Erythroblast (primary cell): ENCODE measurements at regions not wholly inside any gene's neighbourhood (a gene's known extent, or its start where the extent isn't known, plus 50 kb on each side); places are given as distances from the start of the nearest gene placed in this dataset.
A peak's percentile ranks its signal among the peaks of the same experiment; 100 is the strongest.

Experiments
- DNase-seq, 2 experiments: peaks; one replicate each; lab custom pipeline; 2025; lab: John Stamatoyannopoulos, UW
- GATA1 ChIP-seq: IDR thresholded peaks from 2 replicates; pipeline ENCODE4 v1.6.1; 2011; ENCODE audit warnings: low read depth, mild to moderate bottlenecking, control low read depth, low read length, moderate library complexity
- POLR2A ChIP-seq: IDR thresholded peaks from 2 replicates; pipeline ENCODE4 v1.6.1; 2011; ENCODE audit warnings: mild to moderate bottlenecking, low read length

DNA sequence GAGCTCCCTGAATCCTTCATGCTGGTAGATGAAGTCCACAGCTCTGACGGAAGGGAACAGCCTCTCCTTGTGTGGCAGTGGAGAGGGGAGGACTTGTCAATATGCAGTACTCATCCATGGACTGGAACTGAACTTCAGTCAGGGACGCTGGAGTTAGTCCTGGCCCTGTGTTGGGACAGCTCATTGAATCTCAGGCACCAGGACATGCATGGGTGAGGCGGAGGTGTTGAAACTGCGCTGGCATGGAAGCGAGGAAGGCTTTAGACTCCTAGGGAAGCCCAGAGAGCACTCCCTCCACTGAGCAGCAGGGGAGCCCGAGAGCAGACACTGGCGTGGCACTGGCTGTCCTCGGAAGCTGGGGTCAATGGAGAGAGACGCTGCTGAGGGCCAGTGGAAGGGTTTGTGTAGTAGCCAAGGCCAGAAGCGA is 161.3 kb upstream of the GGTLC1 start:
- peak in 1 of 2 experiments; percentile 9 for DNase-seq

DNA sequence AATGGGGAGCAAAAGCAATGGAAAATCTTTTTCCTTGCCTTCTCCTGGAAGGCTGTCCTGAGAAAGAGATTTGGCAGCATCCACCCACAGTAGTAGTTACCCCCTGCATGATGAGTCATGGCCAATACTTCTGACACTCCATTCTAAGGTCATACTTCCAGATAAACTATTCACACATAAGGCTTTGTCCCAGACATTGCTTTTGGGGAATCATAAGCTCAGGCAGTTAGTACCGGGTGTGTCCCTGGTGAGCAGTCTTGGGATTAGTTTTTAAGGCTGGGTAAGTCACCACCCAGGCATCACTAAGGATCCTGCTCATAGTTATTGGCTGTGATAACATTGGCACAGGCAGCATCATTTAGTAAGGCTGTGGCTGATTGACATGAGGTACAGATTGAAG is 160.6 kb upstream of the GGTLC1 start:
- no peak for DNase-seq
- no peak for TF ChIP-seq GATA1
- no peak for TF ChIP-seq POLR2A

More for the DNA sequence above, 161.3 kb upstream of the GGTLC1 start:
- TF ChIP-seq GATA1 (no peak), POLR2A (no peak)

DNA sequence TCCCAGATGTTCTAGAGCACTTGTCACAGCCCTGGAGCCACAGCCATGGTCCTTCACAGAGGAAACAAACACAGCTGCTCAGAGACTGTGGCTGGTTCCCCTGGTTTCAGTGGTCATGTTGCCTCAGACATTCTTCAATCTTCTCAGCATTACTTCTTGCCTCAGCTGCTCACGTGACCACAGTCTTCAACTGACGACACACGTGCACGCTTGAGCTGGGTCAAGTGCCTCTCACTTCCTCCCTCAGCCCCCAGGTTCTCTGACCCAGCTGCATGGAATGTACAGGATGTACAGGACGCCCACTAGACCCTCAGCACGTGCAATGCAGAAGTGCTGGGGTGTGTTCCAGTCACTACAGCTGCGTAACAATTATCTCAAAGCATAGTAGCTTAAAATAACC is 159.8 kb upstream of the GGTLC1 start:
- TF ChIP-seq POLR2A, result no peak
- TF ChIP-seq GATA1, result no peak
- DNase-seq, result no peak

DNA sequence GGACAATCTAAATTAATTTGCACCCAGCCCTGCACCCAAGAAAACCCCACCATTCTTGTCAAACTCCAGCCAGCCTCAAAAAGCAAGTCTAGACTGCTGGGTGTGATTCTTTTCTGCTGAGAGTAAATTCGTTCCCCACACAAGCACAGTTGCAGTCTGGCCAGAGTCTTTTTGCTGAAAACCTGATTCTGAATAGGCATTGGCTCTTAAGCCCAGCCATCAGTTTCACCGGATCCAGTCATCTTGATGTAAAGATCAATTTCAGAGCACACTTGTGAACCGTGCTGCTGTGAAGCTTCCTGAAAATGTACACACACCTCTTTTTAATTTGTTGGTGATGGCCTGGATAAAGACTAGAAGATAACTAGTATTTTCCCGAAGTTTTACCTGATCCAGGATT is 159.4 kb upstream of the GGTLC1 start:
- no peak for DNase-seq

DNA sequence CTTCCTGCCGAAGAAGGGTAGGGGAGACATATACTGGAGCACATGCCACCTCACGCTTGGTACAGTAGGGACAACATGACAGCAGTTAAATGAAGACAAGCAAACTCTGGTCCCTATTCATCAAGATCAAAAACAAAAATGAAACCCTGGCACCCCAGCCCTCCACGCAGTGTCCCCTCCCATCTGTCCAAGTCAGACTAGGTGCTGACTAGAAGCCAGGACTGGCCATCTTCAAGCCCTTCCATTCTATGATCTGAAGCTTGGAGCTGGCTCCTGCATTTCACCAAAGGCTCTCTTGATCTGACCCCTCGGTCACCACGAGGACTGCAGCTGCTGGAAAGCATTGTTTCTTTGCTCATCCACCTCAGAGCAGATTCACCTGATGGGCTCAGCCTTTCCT is 158.9 kb upstream of the GGTLC1 start:
- no peak for TF ChIP-seq POLR2A
- no peak for TF ChIP-seq GATA1
- no peak for DNase-seq

More for the DNA sequence above, 159.4 kb upstream of the GGTLC1 start:
- no peak for TF ChIP-seq POLR2A
- TF ChIP-seq GATA1, result no peak

DNA sequence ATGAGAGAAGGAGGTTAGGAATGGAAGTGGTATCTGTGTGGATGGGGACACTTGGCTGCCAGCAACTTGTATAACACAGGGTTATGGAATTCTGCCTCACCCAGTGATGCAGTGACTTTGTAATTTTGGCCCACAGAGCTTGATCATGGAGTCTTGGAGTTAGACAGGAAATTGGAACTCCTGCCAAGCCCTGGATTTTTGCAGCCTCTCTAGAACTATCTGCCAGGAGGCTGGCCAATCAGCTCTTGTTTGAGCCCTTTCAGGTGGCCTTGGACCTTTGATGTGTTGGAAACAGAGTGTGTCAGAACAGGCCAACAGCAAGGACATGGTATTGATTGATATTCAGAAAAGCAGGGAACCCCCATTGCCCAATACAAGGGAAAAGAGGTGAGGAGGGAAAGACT is 157.7 kb upstream of the GGTLC1 start:
- TF ChIP-seq POLR2A (no peak), GATA1 (no peak)
- no peak for DNase-seq

DNA sequence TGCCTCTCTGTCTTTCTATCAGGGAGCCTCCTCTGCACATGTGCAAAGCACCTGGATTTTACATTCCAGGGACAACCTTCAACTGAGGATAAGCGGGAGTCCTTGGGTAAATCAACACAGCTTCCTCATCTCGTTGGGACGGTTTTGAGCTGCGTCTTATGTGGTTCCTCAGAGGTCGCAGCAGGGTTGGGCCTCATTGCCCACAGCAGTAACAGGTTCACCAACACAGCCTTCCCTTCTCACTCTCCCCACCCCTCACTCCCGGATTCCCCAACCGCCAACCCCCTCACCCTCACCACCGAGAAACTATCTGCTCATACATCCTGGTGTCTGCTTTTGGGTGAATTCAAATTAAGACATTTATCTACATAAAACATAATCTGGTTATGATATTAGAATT is 155.8 kb upstream of the GGTLC1 start:
- DNase-seq, result no peak
- no peak for TF ChIP-seq POLR2A
- no peak for TF ChIP-seq GATA1

DNA sequence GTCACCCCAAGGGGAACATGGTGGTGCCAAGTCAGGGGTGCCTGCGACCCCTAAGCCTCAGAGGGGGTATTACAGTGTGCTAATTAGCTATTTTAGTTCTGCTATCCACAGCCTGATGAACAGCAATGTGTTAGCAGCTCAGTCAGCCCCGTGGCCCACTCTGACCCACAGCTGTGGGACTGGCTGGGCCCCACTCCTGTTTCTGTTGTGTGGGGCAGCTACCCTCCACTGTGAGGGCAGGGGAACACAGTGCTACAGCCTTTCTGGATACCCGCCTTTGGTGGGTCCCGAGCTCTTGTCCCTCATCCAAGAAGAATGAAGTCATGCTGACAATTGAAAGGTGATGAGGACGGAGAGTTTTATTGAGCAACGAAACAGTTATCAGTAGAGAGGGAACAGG is 152.5 kb upstream of the GGTLC1 start:
- no peak for TF ChIP-seq POLR2A
- no peak for TF ChIP-seq GATA1
- DNase-seq, result no peak

DNA sequence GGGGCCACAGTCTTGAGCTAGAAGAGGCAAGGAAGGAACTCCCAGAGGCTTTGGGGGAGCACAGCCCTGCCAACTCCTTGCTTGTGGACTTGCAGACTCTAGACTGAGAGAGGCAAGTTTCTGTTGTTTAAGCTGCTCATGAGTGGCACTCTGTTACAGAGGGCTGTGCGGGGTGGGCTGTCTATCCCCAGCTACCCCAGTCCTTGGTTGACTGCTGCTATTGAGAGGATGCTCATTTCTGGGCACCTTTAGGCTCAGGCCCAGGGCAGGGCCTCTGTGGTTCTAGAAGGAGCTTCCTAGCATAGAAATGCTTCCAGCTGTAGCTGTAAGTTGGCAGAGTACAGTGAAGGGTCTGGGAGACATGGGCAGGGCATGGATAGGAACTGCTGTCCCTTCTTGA is 151.3 kb upstream of the GGTLC1 start:
- TF ChIP-seq POLR2A (no peak), GATA1 (no peak)
- DNase-seq, result no peak

DNA sequence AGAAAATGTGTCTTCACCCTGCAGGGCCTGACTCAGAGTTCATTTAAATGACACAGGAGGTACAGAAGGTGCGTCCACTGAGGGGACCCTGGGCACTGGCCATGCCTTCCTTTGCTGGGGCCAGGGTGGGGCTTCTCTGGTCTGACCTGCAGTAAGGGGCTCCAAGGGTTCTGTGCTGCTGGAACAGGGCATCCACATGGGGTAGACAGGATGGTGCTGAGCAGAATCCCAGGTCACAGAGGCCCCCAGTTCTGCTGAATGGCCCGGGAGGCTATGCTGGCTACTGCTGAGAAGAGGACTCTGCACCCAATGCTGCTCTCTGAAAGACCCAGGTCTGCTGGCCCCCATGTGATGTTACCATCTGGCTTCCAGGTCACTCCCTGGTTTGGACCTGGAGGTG is 150.4 kb upstream of the GGTLC1 start:
- TF ChIP-seq GATA1, result no peak
- TF ChIP-seq POLR2A, result no peak
- DNase-seq, result no peak

DNA sequence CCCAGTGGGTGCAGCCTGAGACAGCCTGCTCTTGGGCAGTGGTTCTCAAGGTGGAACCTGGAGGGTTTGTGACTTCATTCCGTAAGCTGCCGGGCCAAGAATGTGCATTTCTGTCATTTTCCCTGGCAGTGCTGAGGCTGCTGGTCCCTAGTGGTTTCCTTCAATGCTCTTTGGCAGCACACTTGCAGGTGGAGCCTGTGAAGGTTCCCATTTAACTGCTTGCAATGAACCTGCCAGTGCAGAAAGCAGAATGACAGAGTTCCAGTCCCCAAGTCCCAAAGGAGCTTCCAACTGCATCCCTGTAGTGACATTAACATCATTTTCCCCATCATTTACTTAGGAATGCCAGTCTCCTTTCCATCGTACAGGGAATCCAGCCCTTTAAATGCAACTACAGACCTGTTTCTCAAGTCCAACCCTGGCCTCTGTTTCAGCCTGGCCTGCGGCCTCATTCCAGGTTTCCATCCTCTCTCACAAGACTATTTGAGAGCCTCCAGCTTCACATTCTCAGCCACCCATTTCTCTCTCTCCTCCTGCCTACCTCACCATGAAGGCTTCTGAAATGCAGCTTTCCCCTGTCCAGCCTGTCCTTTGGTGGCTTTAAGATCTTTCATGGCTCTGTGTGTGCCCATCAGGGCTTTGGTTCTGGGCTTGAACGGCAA is 149.7 kb upstream of the GGTLC1 start:
- DNase-seq, result no peak
- no peak for TF ChIP-seq POLR2A
- no peak for TF ChIP-seq GATA1

DNA sequence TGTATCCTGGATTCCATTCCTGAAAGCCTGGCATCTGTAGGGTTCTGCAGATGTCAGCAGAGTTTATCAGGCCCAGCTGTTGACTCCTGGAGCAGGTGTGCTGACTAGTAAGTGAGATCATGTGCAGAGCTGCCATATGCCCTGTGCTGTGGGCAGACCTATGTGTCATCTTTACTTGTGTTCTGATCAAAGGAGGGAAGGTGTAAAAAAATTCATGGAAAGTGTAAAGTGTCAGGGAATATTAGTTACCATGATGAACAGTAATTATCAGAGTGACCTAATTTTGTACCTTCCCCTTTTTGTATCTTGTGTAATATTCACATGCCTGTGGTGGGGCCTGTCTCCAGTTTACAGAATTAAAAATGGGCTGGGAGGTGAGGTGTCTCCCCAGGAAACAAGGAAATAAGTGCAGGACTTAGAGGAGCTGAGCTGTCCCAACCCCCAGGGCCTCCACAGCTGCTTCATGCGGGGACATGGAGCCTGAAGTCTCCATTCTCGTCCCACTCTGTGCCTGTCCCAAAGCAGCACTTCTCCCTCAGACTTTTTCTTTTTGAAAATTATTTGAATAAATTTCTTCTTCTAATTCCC is 148.2 kb upstream of the GGTLC1 start:
- DNase-seq, result no peak

DNA sequence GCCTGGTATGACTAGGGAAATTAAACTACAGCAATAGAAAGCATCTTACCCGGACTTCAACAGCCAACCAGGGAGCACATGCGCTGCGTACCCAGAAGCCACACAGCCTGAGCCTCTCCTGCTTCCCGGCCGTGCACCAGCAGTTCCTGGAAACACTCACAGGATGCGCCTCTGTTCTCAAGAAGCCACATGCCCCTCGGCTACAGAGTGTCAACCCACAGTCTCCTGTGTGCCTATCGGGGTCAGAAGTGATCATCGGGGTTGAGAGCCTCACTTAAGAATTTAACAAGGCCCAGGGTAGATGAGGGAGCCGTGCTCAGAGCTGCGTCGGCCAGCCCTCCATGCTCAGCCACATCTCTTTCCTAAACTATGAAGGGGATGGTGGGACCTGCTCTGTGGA is 147.2 kb upstream of the GGTLC1 start:
- no peak for TF ChIP-seq GATA1
- no peak for TF ChIP-seq POLR2A
- DNase-seq, result no peak

More for the DNA sequence above, 148.2 kb upstream of the GGTLC1 start:
- TF ChIP-seq POLR2A (no peak), GATA1 (no peak)

DNA sequence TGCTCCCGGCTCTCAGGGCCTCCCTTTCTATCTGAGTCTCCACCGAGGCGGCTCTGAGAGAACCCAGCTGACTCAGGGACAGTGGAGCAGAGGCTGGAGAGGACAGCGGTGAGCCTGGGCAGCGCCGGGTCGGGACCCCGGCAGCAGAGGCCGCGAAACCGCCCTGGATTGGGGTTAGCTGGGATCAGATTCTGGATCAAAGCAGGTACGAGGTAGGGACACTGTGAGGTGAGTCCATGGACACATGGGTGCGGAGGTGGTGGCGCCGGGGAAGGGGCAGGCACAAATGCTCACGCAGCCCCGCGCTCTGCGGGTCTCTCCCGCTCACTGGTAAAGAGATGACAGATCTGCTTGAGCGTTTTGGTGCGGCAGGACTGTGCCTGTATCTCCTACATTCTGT is 146.4 kb upstream of the GGTLC1 start:
- TF ChIP-seq POLR2A (no peak), GATA1 (no peak)
- DNase-seq, result no peak

DNA sequence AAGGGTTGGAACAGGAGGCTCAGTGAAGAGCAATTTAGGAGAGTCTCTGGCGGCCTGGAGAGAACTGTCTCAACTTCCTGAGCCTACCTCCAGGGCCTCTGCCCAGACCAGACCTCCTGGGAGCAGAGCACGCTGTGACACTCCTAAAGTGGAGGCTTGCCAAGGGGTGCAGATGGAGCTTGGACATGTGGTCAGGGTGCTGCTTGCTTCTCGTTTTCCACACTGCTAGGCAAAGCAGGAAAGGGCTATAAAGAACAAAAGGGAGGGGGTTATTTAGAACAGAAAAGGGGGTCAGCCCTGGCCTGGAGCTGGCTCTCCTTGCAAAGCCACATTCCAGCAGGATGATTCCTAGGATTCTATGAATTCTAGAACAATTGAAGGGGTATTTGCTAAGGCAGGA is 145.7 kb upstream of the GGTLC1 start:
- no peak for TF ChIP-seq POLR2A
- TF ChIP-seq GATA1, result no peak
- no peak for DNase-seq

DNA sequence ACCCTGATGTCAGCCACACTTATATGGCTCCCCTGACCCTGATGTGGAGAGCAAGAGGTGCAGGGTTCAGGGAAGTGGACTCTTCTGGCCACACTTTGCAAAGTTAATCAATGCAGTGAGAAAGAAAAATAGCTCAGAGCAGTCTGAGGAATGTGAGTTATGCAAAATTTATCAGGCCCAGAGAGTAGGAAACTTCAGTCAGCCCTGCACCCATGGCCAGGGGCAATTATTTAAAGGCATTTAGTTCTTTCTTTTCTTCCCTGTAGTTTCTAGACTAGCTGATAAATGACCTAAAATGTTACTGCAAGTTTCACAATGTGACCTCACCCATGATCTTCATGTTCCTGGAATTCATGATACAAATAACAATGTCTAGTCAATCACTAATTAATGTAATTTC is 143.7 kb upstream of the GGTLC1 start:
- TF ChIP-seq GATA1 (no peak), POLR2A (no peak)
- DNase-seq, result no peak
